ENCODE measurements at regions not wholly inside any gene's neighbourhood (a gene's known extent, or its start where the extent isn't known, plus 50 kb on each side); places are given as distances from the start of the nearest gene placed in this dataset.

DNA sequence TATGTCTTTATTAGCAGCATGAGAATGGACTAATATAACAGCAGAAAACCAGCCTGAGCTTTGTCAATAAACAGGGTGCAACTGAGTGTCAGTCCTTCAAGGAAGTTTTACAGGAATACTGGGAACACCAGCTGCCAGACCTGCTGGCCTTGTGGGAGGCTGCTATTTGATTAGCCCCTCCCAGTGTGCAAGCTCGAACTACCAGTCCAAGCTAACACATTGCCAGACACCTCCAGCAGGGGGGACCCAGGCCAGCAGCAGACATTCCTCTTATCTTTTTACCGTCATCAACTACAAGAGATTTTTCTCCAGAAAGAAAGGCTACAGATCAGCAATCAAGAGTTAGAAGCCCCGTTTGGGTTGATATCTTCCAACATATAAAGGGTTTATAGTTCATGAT lies 942.8 kb upstream of the TENM4 start:
- TF ChIP-seq, protein P1, sequence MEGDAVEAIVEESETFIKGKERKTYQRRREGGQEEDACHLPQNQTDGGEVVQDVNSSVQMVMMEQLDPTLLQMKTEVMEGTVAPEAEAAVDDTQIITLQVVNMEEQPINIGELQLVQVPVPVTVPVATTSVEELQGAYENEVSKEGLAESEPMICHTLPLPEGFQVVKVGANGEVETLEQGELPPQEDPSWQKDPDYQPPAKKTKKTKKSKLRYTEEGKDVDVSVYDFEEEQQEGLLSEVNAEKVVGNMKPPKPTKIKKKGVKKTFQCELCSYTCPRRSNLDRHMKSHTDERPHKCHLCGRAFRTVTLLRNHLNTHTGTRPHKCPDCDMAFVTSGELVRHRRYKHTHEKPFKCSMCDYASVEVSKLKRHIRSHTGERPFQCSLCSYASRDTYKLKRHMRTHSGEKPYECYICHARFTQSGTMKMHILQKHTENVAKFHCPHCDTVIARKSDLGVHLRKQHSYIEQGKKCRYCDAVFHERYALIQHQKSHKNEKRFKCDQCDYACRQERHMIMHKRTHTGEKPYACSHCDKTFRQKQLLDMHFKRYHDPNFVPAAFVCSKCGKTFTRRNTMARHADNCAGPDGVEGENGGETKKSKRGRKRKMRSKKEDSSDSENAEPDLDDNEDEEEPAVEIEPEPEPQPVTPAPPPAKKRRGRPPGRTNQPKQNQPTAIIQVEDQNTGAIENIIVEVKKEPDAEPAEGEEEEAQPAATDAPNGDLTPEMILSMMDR (IDR thresholded peaks at IDR 0.05; ENCODE audit: control extremely low read depth, extremely low read depth, low read depth, missing control alignments) = no peak
- no peak for DNase-seq (ENCODE audit: extremely low spot score)
- POLR2A ChIA-PET = no interaction called here
- CTCF ChIA-PET = interaction anchor here (1.0 kb wide), 1 partner anchor 34 kb away, joined by 3 read pairs; no protein-coding TSS in a partner anchor

DNA sequence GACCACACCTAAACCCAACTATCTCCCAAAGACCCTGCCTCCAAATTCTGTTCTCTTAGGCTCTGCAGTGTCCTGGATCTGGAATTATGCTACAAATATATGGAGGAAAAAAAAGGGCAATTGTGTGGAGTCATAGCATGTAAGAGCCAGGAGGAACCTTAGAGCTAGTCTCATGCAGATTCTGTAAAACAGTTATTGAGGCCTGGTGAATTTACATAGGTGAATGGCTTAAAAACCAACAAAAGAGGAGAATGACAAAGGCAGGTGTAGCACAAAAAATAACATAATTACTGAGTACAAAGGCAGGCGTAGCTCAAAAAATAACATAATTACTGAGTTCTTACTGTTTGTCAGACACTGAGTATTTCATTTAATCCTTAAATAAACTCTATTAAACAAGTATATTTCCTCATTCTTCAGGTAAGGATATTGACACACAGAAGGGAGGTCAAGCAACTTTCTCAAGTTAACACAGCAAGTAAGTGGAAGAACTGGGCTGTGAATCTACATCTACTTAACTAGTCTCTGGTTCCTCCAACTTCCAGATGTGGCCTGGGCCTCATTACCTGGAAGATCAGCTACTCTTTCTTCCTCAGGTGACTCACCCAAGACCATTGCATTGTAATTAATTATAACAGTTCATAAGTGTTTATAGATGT lies 938.9 kb upstream of the TENM4 start:
- ChIA-PET POLR2A (no interaction called here), CTCF (interaction anchor here (1.1 kb wide), 1 partner anchor 10 kb away, joined by 3 read pairs; no protein-coding TSS in a partner anchor)
- TF ChIP-seq, protein P1 (IDR thresholded peaks at IDR 0.05; ENCODE audit: control extremely low read depth, extremely low read depth, low read depth, missing control alignments) = no peak
- no peak for DNase-seq (ENCODE audit: extremely low spot score)

DNA sequence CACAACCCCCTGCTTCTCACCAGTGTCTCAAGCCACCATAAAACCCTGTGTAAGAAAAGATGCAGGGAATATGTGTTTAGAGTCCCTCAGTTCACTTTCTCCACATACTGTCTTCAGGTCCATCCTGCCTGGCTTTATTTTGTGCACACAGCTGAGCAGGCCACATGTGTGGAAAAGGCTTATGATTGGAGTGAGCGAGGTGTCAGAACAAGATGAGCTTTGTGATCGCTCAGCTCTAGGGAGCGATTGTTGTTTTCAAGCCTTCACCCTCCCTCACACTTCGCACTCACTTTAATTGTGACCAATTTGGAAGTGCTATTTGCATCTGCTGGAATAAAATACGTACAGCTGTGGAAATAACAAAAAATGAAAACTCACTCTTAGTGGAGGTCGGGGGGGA lies 931.1 kb upstream of the TENM4 start:
- TF ChIP-seq, protein P1 (IDR thresholded peaks at IDR 0.05; ENCODE audit: control extremely low read depth, extremely low read depth, low read depth, missing control alignments) = no peak
- ChIA-PET POLR2A (no interaction called here), CTCF (no interaction called here)
- no peak for DNase-seq (ENCODE audit: extremely low spot score)

DNA sequence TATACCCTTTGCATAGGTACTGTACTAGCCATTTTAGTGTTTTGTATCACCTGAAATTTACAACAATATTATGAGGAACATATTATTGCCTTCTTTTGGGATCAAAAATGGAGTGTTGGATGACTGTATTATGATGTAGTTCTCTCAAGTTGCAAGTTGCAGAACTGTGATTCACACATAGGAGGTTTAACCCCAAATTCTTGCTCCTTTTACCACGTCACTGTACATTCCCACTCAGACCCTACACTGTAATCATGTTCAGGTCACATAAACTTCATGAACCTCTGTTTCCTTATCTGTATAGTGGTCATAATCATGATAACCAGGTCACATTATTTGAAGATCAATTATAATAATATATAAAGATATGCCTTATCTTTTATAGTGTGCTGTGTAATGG lies 925.1 kb upstream of the TENM4 start:
- ChIA-PET POLR2A (no interaction called here), CTCF (interaction anchor here (2.5 kb wide), 1 partner anchor 10 kb away, joined by 8 read pairs; no protein-coding TSS in a partner anchor)
- DNase-seq (ENCODE audit: extremely low spot score) = no peak
- TF ChIP-seq, protein P1 (IDR thresholded peaks at IDR 0.05; ENCODE audit: control extremely low read depth, extremely low read depth, low read depth, missing control alignments) = no peak

DNA sequence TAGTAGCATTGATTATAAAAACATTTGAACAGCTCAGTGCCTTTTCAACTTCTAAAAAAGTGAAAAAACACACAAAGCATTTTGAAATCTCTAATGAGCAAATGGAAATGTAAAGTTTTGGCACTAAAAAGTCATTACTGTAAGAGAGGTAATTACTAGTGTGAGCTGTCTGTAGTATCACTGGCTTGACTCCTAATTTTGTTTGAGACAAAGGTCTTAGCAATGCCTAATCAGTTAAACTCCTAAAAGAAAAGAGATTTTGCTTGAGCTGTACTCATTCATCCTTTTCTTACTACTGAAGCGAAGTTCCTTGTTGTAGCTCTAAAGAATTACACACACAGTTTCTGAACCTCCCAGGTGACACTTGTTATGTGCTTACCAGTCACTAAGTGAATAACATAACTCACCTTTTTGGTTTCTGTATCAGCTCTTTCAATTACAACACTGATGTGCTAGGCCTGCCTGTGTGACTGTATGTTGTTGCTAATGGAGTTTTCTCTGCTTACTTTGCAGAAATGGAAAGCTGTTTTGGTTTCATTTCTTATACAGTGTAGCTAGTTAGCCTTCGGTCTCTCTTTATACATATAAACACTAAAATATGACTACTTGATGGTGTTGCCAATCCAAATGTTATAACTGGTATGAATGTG lies 924.4 kb upstream of the TENM4 start:
- TF ChIP-seq, protein P1 (IDR thresholded peaks at IDR 0.05; ENCODE audit: control extremely low read depth, extremely low read depth, low read depth, missing control alignments) = no peak
- ChIA-PET CTCF (interaction anchor here (1.3 to 2.5 kb wide), 2 partner anchors 9 to 27 kb away, joined by 4 to 8 read pairs; no protein-coding TSS in a partner anchor), POLR2A (no interaction called here)
- DNase-seq (ENCODE audit: extremely low spot score) = peak; percentile 8

DNA sequence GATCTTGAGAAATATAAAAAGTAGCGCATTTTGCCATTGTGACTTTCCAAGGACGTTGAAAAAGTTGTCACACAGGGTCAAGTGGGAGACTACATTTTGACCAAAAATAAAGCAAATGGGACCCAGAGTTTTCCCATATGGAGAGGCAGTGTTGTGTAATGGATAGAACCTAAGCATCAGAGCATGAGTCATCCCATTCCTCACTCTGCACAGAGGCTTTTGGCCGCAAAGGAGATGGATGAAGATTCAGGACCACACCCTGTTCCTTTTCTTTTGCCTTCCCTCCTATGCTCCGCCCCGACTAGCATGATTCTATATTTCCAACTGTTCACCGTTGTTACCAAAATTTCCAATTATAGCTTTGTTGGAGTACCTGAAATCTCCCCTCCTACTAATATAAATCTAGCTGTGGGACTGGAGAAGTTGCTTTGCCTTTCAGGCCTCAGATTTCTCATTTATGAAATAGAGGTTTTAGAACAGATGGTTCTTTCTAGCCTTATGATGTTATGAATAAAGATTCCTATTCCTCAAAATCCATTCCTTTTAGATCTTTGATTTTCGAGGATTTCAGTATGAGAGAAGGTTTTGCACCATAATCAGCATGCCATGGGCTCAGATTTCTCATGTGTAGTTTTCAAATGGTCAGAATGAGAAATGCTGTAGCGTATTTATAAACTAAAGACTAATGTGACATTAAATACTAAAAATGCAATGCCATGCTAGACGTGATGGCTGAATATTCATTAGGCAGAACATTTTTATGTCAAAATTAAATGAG lies 921.9 kb upstream of the TENM4 start:
- TF ChIP-seq, protein P1 (IDR thresholded peaks at IDR 0.05; ENCODE audit: control extremely low read depth, extremely low read depth, low read depth, missing control alignments) = no peak
- no peak for DNase-seq (ENCODE audit: extremely low spot score)
- ChIA-PET CTCF (interaction anchor here (1.5 kb wide), 1 partner anchor 16 kb away, joined by 3 read pairs; no protein-coding TSS in a partner anchor), POLR2A (no interaction called here)
